ENCODE measurements at regions not wholly inside any gene's neighbourhood (a gene's known extent, or its start where the extent isn't known, plus 50 kb on each side); places are given as distances from the start of the nearest gene placed in this dataset.

GRCh38 chr2:30326497-30326896 is 95.2 kb downstream of the LBH start:
- TF ChIP-seq CTCF (conservative IDR thresholded peaks at IDR 0.05; ENCODE audit: low read depth, low read length) (no peak), EZH2 (IDR thresholded peaks at IDR 0.05; ENCODE audit: borderline replicate concordance, low read depth, low read length, poor library complexity, severe bottlenecking) (no peak)

All from A673 (cell line).